Embryonic facial prominence (tissue), 1 donor: ENCODE measurements at regions not wholly inside any gene's neighbourhood (a gene's known extent, or its start where the extent isn't known, plus 50 kb on each side); places are given as distances from the start of the nearest gene placed in this dataset.
"Not testable (repeated sequence)": the region's sequence is repeated elsewhere in the genome, so short reads cannot be mapped to it uniquely, and the experiment has no call there.

Experiments
- DNase-seq: peaks from one replicate; pipeline ENCODE4 v3.0.0-alpha.2; 2016; ENCODE audit errors: extremely low spot score

DNA sequence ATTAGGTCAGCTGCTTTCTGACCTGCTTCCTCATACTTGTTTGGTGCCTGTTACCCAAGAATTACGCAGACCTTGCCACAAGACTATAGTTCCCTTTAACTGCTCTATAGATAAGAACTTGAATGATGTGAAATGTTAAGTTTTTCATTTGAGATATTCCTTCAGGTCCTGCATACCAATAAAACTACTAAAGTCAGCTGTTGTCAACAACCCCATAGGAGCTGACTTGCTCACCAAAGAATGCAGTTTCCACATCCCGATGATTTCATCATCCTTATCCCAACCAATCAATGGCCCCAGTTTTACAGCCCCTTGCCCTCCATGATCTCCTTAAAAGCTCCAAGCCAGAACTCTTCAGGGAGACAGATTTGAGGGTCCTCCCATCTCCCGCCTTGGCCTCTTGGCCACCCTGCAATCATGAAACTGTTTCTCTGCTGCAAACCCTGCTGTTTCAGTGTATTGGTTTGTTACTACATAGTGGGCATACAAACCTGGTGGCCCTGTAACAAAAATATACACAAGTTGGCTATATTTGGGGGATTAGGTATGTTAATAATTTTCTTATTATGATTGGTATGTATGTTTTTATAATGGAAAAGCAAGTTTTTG is 396.3 kb upstream of the CHST9 start:
- DNase-seq: no peak

DNA sequence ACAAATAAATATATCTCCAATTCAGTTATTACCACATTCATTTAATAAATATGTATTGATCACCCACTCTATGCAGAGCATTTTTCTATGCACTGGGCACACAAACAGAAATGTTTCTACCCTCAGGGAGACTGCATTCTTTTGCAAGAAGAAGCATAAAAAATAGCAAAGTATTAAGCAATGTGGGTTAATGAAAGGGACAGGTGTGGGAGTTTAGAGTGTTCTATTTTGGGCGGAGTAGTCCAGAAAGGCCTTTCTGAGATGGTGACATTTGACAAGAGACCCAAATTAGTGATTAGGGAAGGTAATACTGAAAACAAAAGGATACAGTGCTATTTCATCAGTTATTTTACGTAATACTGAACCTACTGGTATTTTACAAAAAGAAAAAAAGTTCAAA is 394.3 kb upstream of the CHST9 start:
- DNase-seq: no peak

- no peak for DNase-seq
These were observed 392.6 kb upstream of the CHST9 start for GRCh38 chr18:27577752-27578151.

GRCh38 chr18:27577265-27577664 is 392.2 kb upstream of the CHST9 start:
- no peak for DNase-seq

GRCh38 chr18:27567434-27567833 is 382.3 kb upstream of the CHST9 start:
- no peak for DNase-seq

DNA sequence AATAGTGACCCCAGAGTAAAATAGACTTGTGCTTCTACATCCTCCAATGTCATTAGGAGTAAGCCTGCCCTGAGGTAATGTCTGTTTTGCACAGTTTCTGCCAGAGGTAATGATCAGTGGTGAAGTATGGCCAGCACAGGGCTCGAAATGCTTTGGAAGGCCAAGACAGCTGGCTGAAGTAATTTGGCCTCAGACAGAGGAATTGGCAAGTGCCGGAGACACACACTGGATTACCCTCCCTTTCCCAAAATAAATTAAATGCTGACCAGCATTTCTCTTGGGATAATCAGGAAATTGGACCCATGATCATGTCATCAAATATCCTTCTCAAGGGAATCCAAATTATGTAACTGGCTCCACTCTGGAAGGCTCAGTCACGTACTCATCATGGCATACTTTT is 379.0 kb upstream of the CHST9 start:
- no peak for DNase-seq

DNA sequence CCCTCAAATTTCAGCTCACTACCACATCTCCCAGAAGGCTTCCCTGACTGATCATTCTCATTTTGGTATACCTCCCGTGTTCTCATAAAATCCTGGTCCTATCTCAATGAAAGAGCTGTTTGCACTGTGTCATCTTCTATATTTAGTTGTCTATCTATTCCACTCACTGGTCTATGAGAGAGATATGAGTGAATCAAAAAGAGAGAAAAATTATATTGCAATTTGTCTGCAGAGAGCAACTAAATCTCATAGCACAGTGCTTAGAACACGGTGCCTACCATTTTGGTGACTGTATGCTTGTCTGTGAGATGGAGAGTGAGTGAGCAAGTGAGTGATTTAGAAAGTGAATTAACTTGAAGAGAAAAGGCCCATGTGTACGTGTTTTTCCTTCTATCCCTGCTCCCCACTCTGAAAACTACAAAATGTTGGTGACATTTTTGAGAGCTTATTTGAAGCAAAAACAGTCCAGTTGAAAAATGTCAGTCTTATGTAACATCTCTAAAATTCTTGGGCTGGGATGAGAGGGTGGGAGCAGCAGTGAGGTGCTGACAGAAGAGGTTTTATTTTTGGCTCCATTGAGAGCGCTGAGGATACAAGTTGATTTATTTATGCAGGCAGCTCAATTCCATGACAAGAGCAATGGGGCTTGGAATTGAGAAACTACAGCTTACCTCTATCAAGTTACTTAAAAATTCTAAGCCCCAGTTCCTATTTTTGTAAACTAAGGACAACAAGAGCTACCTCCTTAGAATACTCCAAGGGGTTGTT is 373.5 kb upstream of the CHST9 start:
- DNase-seq: no peak

- no peak for DNase-seq
These were observed 371.6 kb upstream of the CHST9 start for GRCh38 chr18:27556741-27557140.

DNA sequence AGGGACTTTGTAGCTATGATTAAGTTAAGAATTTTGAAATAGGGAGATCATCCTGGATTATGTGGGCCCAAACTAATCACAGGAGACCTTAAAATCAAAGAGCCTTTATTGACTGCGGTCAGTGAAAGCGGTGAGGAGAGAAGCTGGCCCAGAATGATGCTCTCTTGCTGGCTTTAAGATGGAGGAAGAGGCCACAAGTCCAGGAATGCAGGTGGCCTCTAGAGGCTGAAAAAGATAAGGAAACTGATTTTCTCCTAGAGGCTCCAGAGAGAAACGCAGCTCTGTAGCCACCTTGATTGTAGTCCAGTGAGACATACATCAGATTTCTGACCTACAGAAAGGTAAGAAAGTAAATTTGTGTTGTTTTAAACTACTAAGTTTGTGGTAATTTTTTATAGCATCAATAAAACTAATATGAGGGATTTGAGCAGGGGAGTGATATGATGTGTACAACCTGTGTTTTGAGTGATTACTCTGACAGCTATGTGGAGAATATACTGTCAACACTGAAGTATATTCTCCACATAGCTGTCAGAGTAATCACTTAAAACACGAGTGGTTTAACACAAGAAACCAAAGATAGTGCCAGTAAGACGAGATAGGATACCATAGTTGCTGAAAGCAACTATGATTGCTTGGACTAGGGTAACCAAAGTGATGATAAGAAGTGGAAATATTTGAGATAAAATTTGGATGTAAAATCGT is 364.4 kb upstream of the CHST9 start:
- no peak for DNase-seq

DNA sequence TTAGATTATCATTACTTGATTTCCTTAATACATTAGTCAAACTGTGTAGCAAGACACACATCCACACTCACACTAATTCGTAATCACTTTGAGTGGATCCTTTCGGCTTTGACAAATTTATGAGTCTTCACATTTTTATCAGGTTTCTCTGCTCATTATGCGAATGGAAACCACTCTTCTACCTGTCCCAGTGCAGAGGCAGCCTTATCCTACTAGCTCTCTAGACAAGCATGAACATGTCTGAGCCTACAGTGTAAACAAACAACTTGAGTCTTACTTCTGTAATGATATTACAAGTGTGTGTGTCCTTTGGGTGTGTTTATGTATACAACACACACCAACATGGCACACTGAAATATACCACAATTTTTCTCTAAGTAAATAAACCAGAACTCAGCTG is 361.9 kb upstream of the CHST9 start:
- no peak for DNase-seq

- DNase-seq: no peak
These were observed 359.1 kb upstream of the CHST9 start for GRCh38 chr18:27544206-27544605.

DNA sequence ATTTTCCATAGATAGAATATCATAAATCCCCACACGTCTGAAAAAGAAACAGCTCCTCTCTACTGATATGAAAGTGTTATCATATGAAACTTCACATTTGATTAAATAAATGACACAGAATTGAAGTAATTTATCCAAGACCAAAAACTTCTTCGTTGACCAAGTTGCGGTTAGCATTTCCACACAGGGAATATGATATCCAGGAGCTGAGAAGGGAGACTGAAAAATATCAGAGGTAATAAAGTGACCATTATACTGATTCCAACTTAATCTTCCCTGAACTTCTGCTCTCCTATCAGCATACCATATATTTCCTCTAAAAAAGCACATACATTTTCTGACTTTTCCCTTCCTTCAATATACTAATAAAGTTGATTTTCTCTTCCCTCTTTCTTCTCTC is 356.2 kb upstream of the CHST9 start:
- no peak for DNase-seq

DNA sequence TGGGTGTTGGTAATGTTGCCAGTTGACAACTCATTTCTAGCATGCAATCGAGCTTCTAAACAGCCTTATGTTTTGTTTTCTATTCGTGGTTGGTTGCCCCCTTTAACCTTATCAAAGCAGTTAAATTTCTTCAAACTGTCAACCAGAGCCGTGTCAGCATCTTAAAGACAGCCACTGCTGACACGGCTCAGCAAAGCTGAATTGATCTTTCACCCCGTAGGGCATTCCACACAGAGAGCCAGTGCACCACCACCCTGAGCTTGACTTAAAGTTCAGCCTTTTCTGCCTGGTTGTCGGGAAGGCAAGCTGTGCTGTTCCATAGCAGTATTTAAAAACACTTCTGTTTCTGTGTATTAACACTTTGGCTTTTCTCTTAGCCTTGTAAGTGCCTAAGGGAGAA is 355.0 kb upstream of the CHST9 start:
- no peak for DNase-seq

DNA sequence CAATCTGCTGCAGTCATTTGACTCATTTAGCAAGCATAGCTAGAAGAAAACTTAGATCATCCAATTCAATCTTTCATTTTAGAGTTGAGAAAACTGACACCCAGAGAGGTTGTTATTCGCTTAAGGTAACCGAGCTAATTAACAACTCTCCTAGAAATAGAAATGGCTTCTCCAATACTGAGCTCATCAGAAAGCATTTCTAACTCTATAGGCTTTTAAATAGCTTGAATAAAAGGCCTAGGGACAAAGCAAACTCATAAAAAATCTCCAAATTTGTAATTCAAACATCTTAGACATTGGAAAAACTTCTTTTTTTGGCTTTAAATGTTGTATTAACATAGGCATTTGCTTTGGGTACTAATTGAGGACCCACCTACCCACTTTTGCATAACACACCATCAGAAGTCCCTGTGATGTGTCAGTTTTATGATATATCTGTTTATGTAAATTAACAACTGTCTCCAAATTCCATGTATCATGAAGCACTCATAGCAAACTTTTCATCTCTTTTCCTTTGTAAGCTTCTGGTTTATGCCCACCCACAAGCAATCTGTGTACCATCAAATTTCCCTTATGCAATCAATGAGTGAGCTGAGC is 343.9 kb upstream of the CHST9 start:
- DNase-seq: no peak

DNA sequence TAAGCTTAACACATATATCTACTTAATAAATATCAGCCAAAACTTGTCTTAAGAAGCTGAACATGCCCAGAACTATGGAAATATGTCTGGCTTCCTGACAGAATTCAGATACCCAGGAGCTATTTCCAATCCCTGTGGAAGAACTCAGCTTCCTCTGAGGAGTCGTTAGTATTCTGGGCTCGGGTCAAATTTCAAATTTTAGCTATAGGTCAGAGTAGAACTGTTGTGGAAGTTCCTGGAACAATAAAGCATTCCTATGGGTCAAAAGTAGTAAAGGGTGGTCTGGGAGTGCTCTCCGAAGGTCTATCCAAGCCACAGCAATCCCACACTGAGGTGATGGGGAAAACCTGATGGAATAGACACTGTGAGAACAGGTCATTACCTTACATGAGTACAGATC is 342.7 kb upstream of the CHST9 start:
- no peak for DNase-seq

GRCh38 chr18:27520401-27520800 is 335.3 kb upstream of the CHST9 start:
- no peak for DNase-seq

DNA sequence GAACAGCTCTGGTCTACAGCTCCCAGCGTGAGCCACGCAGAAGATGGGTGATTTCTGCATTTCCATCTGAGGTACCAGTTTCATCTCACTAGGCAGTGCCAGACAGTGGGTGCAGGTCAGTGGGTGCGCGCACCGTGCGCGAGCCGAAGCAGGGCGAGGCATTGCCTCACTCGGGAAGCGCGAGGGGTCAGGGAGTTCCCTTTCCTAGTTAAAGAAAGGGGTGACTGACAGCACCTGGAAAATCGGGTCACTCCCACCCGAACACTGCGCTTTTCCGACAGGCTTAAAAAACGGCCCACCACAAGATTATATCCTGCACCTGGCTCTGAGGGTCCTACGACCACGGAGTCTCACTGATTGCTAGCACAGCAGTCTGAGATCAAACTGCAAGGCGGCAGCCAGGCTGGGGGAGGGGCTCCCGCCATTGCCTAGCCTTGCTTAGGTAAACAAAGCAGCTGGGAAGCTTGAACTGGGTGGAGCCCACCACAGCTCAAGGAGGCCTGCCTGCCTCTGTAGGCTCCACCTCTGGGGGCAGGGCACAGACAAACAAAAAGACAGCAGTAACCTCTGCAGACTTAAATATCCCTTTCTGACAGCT is 325.0 kb upstream of the CHST9 start:
- not testable (repeated sequence) for DNase-seq

DNA sequence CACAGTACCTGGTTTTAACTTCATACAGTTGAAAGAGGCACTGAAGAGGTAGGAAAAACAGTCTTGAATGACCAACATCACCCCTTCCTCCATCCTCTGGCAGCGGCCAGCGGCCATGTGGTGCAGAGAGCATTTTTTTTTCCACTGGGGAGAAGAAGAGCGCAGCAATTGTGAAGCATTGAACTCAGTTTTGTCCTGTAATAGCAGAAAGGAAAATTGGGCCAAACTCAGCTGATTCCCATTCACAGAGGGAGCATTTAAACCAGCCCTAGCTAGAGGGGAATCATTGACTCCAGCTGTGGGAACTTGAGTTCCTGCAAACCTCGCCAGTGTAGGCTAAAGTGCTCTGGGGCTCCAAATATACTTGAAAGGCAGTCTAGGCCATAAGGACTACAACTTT is 316.6 kb upstream of the CHST9 start:
- DNase-seq: no peak

DNA sequence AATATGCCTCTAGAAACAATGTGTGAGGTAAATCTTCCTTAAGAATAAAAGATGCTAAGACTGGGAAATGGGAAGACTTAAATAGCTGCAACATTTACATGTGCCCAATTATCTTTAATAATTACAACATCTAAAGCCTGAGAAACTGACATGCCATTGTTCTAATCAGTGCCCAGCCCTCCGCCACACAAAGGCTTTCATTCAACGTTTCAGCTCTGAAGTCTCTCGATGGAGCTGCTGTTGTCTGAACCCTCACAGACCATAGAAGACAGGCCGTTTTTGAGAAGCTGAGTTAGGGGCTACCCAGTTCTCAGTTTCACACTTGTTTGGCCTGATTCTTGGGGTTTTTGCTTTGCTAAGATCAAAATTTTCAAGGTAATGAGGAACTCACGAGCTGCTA is 315.4 kb upstream of the CHST9 start:
- DNase-seq: no peak

DNA sequence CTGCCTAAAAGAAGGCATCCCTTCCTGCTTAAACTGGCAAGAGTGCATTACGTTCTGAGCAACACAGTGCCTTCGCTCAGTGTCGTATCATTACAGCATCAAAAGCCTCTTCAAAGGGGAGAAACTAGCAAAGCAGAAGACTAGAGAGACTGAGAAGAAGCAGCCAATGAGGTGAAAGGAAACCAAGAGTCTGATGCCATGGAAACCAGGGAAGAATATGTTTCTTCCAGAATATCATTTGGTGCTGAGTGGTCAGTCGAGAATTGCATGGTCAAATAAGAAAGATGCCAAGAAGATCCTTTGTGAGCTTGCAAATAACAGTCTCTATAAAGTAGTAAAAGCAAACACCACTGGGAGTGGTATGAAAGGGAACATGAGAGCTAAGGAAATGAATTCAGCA is 312.1 kb upstream of the CHST9 start:
- DNase-seq: no peak

GRCh38 chr18:27493182-27493581 is 308.1 kb upstream of the CHST9 start:
- no peak for DNase-seq

- DNase-seq: no peak
These were observed 306.7 kb upstream of the CHST9 start for GRCh38 chr18:27491772-27492171.
